Forelimb muscle (tissue), 1 donor: ENCODE measurements at regions not wholly inside any gene's neighbourhood (a gene's known extent, or its start where the extent isn't known, plus 50 kb on each side); places are given as distances from the start of the nearest gene placed in this dataset.

ENCODE experiments used
- DNase-seq: peaks from one replicate; pipeline ENCODE4 v3.0.0-alpha.2; 2013; ENCODE audit warnings: low read depth

DNA sequence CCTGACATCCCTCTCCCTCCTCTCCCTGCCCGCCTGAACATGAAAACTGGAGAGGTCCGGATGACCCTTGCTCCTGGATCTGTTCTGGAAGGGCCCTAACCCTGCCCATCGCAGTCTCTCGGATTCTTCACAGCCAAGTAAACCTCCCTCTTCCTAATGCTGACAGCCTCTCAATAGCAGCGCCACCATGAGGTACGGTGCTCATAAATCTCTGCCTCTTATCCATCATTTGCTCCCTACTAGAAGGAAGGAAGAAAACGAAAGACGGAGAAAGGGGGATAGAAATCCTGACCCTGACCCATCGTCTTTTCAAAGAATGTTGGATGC is 257.9 kb downstream of the BCL11A start:
- DNase-seq = no peak

DNA sequence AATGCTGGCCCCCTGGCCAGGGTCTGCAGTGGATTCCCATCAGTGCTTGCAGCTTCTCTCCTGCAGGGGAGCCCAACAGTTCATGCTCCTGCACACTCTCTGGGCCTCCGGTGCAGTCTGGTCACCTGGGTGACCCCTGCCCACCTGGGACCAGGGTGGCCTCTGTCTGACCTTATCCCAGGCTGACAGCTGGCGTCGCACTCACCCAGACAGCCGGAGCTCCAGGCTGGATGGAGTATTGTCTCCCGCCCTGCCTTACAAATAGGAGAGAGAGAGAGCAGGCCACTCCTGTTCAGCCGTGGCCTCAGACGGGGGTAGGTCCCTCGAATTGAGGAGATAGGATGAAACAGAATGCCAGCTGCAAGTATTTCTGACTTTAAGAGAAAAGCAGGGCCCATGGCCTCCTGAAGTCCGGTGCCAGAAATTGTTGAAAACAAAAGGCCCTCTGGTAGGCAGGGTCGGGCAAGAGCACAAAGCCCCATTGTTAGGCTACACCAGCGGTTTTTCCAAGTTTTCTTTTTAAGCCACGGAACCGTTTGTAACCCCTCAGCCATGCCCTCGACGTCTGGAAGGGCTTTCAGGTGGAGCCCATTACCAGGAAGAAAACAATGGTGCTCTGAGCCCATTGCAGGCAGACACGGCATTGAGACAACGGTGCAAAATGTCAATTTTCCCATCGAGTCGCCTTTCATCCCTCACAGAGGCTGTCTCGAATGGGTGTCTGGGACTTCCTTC is 258.4 kb downstream of the BCL11A start:
- DNase-seq = no peak

DNA sequence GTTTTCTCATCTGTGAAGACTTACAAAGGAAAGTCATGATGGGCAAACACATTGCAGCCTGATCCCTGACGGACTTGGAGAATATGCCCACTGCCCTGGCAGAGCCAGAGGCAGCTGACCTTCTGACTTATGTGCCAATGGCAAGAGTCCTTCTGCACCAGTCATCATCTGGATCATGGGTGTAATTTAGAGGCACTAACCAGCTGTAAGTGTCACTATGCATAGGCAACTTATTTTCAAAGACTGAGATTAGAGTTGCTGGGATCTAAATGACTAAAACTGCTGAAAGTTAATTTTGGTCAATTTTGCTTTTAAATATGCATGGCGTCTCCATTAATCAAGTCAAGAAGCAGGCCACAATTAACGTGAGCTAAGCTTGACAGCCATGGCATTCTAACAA is 261.2 kb downstream of the BCL11A start:
- no peak for DNase-seq

DNA sequence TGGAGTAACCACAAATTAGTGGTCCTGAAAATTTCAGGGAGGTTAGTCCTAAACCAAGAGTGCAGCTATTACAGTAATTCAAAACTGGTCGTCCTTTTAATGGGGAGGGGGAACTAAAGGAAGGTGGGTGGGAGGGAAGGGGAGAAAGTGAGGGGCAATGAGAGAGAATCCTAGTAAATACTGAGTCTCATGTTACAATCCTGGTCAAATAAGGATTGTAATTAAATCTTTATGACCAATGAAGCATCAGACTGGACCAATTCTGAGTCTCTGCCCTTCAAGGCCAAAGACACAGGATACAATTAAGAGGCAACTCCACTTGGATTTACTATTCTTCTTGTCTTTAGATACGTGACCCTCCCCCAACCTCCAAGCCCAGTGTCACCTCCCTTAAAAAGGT is 262.9 kb downstream of the BCL11A start:
- DNase-seq = no peak

DNA sequence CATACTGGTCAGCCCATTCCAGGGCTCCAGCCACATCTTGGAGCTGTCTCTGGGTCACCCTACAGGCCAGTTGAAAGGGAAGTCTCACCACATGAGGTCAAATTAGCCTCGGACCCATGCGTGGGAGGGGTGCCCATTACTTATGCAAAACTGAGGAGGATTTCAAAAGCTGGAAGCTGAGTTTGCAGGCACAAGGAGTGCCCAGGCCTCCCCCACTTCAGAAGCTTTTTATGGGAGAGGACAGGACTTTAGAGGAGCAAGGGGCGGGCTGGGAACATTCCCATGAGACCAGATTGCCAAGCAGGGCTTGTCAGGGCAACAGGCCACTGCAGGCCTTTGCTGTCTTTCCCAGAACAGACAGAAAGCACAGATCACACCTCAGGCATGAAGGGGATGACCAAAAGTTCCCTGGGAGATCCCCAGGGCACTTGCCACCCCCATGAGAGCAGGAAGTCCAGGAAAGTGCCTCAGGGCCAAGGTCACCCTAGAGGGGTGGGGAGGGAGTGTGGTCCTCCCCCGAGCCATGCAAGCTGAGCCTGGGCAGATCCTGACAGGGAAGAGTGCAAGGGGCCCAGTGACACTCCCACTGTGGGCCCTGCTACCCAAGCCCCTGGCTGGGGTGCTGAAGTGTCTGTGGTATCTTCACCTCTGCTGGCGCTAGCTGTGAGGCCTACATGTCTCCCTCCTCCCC is 267.7 kb downstream of the BCL11A start:
- no peak for DNase-seq

DNA sequence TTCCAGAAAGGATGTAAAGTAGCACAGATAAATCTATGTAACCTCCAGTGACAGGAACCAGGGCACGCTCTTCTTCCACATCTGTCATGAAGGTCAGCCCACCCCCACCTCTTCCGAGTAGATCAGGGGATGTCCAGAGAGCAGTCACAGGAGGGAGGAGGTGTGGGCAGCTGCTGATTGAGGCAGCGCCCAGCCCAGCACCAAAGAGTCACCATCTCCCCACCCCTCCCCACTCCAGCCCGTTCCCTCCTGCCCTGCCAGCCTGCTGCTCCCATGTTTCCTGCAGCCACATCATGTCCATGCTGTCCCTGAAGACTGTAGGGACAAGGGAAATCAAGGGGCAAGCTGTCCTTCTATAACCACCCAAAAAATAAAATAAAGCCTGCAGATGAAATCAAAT is 269.8 kb downstream of the BCL11A start:
- no peak for DNase-seq

DNA sequence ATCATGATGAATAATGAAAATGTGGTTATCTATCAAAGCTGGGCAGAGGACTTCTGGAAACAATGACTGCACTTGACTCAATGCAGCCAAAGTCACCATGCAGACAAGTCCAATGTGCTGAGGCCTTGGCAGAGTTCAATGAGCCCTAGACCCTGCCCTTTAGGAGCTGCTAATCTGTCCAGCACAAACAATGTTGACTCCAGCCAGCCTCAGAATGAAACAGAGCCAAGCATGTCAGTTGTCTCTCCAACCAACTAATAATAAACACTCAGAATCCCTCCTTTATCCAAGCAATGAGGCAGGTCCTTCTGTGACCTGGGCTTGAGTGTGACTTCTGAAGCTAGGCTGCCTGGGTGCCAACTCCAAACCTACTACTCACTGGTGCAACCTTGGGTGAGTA is 270.6 kb downstream of the BCL11A start:
- DNase-seq = no peak

DNA sequence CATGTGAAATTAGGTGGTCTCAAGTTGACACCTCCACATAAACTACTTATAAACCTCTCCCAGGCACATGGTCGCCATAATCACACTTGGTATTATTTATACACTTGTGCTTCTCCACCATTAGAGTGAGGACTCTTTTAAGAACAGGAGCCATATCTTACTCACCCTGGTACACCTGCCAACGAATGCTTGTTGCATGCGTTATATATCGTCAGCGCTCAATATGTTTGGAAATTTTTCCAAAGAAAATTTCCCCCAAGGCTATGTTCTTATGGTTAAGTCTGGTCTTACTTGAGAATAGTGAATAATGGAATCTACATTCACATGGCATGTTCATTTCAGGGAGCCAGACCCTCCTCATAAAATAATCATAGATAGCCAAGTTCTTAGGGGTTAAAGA is 271.7 kb downstream of the BCL11A start:
- DNase-seq = no peak

DNA sequence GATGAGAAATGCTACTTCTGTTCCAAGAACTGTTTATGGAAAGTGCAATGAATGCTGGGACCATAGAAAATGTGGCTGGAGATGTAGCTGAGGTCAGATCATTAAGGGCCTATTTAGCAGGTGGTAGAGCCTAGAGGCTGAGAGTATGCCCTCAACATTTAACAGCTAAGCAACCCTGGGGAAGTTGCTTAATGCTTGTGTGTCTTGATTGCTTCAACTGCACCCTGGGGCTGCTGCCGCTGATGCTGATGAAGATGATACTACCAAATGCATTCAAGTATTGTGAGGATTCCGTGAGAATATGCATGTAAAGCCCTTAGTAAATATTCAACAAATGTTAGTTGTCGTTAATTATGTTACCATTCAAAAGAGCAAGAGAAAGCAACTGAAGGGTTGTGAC is 273.2 kb downstream of the BCL11A start:
- DNase-seq = no peak

DNA sequence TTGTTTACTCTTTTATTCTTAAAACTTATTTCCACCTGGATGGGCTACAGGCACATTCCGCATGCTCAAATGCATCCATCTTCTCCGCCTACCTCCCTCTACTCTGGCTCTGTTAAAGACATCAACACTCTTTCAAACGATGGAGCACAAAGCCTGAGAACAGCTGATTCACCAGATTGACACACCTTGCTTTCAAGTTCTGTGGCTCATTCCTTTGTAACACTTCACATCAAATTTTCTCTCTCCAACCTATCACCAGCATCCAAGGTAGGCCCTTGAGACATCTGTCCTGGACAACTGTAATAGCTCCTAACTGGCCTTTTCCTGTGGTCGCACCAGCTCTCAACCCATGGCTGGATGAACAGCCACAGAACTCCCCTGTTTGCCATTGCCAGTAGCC is 274.5 kb downstream of the BCL11A start:
- DNase-seq = no peak

DNA sequence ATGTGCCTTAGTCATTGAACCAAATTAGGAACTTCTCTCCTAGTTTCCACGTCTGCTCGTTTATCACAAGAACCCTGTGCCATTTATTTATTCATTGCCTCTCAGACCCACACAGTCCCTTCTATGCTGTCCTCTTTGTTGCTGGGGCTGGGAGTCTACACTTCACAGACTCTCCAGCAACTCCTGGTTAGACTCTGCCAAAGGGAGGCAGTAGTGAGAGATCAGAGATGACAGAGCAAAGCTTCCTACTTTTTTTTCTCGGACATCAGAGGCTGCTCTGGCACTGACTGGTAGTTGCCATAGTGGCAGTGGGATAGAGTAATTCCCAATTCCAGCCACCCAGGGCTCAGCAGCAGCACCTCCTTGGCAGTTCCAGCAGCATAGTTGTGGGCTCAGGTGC is 277.5 kb downstream of the BCL11A start:
- no peak for DNase-seq

DNA sequence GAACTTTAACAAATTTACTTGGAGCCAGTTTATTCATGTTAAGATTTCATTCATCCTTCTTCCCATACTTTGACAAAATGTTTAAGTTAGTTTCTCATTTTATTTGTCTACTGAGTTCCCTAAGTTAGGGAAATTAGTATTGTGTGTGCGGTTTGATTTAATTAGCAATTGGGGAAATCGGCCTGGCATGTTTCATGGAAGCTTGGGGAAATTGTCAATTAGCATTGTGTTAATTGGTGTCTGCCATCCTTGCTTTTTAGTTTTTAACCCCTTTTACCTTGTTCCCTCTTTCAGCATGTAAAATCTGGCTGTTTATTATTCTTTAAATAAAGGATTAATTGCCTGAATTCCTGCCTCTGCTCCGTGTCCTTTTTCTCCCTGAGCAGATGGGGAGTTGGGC is 279.6 kb downstream of the BCL11A start:
- no peak for DNase-seq

DNA sequence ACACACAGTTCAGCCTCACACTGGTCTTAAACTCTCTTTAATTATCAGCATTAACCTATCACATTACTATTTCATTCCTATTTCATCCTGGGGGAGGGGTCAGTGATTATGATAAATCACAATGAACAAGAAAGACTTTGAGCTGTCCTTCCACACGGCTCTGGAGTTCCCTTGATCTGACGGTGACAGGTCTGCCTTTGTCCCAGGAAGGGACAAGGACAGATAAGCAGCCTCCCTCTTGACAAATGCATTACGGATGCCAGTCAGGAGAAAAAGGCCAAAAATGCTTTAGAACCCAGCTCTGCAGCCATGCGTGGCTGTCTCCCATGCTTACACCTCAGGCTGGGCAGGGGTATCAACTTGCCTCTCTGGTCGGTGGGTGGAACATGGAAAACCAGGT is 281.7 kb downstream of the BCL11A start:
- no peak for DNase-seq

DNA sequence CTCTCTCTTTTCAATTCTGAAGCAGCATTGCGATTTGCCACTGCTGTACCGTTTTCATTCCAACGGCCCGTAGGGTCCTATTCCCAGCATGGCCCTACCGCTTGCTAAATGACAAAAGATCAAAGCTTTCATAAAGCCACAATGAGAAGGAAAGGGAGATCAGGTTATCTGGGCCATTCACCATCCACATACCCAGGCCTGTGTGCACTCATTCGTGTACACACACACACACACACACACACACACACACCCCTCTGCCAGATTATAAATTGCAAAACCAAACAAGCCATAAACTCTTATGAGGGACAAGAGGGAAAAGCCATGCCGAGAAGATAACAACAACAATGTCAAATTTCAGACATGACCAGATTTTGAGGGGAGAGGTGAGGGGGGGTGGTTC is 282.3 kb downstream of the BCL11A start:
- DNase-seq = no peak

DNA sequence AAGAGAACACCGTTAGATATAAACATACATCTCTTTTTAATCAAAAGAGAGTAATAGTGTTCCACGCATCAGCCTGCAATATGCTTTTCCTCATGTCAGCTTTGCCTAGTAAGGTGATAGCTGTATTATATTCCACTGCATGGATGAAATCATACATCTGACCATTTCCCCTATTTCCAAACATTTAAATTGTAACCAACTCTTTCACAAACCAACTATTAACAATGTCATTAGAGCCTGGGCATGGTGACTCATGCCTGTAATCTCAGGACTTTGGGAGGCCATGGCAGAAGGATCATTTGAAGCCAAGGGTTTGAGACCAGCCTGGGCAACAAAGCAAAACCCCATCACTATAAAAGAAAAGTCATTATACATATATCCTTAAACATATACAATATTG is 284.8 kb downstream of the BCL11A start:
- DNase-seq = no peak

DNA sequence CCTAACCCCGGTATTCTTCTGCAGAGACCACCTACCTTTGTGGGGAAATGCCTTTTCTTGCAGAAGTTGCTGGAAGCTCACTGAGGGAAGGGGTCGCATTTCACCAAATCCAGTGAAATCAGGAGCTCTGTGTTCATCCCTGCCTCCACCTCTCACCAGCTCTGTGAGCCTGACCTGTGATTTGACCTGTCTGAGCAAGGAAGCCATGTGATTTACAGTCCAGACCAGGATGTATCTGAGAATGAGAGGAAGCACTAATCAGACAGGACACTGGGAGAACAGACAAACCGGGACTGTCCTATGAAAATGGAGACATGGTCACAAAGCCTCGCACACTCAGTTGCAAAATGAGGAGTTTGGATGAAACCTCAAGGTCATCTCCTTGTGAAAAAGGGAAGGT is 285.4 kb downstream of the BCL11A start:
- DNase-seq = no peak

DNA sequence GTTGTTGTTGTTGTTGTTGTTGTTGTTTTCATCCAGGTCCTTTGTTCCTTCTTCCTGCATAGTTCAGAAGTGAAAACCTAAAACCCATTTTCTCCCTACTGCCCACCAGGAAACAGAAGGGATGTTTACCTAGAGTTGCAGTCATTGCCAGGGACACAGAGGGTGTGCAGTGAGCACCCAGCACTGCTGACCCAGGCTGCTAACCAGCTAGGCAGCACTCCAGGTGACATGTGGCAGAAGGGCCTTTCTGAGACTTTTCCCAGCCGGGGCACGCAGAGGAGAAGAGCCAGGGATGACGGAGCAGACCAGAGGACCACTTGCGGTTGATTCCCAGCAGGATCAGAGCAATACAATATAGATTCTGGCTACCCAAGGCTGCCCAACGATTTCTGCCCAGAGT is 286.3 kb downstream of the BCL11A start:
- DNase-seq = no peak

DNA sequence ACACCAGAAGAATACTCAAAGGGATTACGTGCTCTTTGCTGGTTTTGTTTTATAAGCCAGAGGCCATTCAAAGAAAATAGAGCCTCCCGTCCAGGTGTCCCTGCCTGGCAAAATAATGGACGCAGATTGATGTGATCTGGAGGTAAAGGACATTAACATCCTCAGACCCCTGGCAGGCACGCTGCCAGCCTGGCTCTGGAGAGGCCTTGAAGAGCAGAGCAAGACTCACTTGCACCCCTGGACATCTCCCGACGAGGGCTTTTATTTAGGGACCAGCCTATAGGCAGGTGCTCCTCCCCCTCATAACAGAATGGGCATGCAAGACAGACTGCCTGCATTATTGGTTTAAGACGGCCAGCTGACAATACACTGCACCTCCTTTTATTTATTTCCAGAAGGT is 291.3 kb downstream of the BCL11A start:
- DNase-seq = no peak

DNA sequence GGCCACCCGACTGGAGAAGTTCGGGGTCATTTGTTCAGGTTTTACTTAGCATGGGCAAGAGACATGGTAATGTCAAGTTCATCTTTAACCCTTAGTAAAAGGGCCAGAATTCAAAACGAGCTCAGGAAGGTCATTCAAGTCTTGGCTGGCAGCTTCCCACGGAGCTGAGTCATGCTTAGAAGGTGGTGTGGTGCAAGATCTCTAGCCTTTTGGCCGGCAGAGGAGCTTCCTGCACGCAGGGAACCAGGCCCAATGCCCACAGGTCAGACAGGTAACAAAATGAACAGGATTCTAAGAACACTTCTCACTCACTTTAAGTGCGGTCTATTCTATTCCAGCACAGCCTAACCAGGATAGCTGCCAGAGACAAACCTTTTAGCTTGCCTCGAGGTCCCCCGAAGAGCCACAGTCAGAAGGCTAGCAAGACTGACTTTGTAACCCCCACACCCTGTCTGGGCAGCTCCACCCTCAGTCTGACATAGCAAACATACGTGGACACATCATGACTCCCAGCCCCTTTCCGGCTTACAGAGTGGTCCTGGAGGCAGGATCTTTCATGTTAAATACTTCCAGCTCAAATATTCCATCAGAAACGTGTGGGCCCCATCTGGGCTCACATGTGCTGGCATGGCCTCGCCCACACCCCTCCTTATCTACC is 292.7 kb downstream of the BCL11A start:
- no peak for DNase-seq

DNA sequence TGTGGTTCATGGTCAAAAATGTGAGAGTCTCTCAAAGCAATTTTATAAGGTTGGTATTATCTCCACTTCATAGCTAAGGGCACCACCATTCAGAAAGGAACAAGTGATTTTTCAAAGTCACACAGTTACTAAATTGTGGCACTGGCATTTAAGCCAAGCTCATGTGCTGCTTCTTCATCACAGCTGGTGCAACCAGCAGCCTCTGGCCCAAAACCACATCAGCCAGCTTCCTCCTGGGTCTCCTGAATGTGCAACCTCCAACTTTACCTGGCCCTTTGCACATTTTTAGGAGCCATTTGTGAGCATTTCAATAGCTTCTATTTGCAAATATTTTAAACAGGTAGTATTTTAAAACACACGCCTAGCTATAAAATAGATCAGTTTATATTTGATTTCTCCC is 293.7 kb downstream of the BCL11A start:
- no peak for DNase-seq

DNA sequence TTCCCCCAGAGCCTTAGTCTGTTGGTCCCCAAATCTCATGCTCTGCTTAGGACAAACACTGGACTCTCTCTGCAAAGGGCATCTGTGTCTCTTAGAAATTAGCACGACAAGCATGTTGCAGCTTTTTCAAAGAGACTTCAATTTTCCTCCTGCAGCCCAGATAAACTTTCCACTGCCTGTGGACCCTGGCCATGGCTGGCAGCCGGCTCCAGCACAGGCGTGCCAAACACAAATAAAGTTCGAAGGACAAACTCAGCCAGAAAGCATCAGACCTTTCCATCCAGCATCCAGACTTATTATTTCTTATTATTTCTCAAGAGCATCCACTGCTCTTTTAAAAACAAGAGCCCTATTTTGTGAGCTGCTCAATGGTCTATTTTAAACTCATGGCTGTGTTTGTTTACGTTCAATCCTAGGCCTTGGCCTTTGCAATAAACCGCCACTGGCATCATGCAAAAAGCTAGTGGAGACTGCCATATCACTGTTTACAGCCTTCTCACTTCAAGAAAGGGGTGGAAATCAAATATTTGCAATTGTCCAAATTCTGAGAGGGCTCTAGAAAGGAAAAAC is 300.8 kb downstream of the BCL11A start:
- DNase-seq = no peak

DNA sequence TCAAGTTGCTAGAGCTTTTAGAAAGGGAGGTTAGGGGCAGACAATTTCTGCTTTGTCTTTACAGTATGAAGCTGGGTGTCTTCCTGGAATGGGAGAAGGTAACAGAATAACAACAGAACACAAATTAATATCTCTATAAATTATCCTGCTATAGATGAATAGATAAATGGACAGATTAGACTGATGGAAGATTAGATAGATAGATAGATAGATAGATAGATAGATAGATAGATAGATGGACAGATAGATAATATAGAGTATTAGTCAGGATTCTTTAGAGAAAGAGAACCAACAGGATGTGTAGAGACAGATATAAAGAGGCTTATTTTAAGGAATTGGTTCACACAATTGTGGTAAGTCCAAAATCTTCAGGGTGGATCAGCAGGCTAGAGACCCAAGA is 302.2 kb downstream of the BCL11A start:
- no peak for DNase-seq

DNA sequence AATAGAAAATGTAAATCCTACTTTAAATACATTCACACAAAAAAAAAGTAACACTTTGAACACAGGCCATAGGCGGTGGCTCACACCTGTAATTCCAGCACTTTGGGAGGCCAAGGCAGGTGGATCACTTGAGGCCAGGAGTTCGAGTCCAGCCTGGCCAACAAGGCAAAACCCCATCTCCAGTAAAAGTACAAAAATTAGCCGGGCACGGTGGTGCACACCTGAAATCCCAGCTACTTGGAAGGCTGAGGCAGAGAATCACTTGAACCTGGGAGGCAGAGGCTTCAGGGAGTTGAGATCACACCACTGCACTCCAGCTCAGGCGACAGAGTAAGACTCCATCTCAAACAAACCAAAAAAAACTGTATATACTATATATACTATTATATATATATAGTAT is 303.6 kb downstream of the BCL11A start:
- no peak for DNase-seq
